ENCODE measurements at regions not wholly inside any gene's neighbourhood (a gene's known extent, or its start where the extent isn't known, plus 50 kb on each side); places are given as distances from the start of the nearest gene placed in this dataset.

DNA sequence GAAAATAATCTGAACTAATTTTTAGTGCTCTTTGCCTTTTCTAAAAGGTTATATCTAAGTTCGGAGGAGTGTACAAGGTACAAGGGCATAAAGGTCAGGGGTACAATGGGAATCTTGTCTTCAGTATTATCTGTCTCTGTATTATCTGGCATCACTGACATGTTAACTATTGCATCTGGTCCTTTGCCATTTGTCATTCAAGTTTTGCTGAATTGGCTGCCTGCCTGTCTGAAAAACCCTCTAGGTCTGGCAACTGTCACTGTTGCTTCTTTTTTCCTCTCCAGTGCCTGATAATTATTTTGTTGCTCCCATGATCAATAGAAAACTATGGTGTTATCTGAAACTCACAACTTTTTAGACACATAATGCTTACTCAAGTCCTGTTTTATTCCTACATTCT, 112.5 kb upstream of the STK26 start:
- Mint-ChIP-seq H3K27ac (no peak overlapping the region), H3K27me3 (no peaks in the 10 kb centered on the region), H3K4me1 (ENCODE audit: low read depth) (no peaks in the 10 kb centered on the region), H3K36me3 (ENCODE audit: low read depth) (no peaks in the 10 kb centered on the region), H3K4me3 (no peak overlapping the region), H3K9me3 (no peaks in the 10 kb centered on the region)
- no peaks in the 10 kb centered on the region for H3K9me3 ChIP-seq (ENCODE audit: control insufficient read depth in 1 of 2, insufficient read depth in 1 of 2, low read length in 2 of 2)
- intact Hi-C loops (cut with DNase I, micrococcal nuclease) = no loop called here
- H3K36me3 ChIP-seq (ENCODE audit: insufficient read depth, low read length) = no peaks in the 10 kb centered on the region
- TF ChIP-seq CTCF (IDR thresholded peaks at IDR 0.05) = no peak
- ATAC-seq (ENCODE audit: poor library complexity) = no peak
- no peaks in the 10 kb centered on the region for H3K27me3 ChIP-seq (ENCODE audit: control insufficient read depth in 1 of 2, insufficient read depth in 2 of 2, low read length in 2 of 2)
- ChIA-PET CTCF (no interaction called here), POLR2A (no interaction called here)
- H3K4me1 ChIP-seq (ENCODE audit: insufficient read depth, low read length) = no peaks in the 10 kb centered on the region
- no peak overlapping the region for H3K4me3 ChIP-seq (ENCODE audit: low read length)
- no peak overlapping the region for H3K27ac ChIP-seq (ENCODE audit: low read depth in 1 of 2, low read length in 2 of 2)
- DNase-seq = no peak

GRCh38 chrX:131915488-131915887, 107.6 kb upstream of the STK26 start:
- Mint-ChIP-seq H3K27me3 (no peaks in the 10 kb centered on the region), H3K36me3 (ENCODE audit: low read depth) (no peaks in the 10 kb centered on the region), H3K4me1 (ENCODE audit: low read depth) (no peaks in the 10 kb centered on the region), H3K4me3 (no peak overlapping the region), H3K9me3 (no peaks in the 10 kb centered on the region), H3K27ac (no peak overlapping the region)
- H3K4me3 ChIP-seq (ENCODE audit: low read length) = no peak overlapping the region
- no peak for ATAC-seq (ENCODE audit: poor library complexity)
- no peaks in the 10 kb centered on the region for H3K9me3 ChIP-seq (ENCODE audit: control insufficient read depth in 1 of 2, insufficient read depth in 1 of 2, low read length in 2 of 2)
- POLR2A ChIA-PET = no interaction called here
- CTCF ChIA-PET = no interaction called here
- no peak overlapping the region for H3K27ac ChIP-seq (ENCODE audit: low read depth in 1 of 2, low read length in 2 of 2)
- intact Hi-C loops (cut with DNase I, micrococcal nuclease) = no loop called here
- H3K27me3 ChIP-seq (ENCODE audit: control insufficient read depth in 1 of 2, insufficient read depth in 2 of 2, low read length in 2 of 2) = no peaks in the 10 kb centered on the region
- DNase-seq = no peak
- H3K4me1 ChIP-seq (ENCODE audit: insufficient read depth, low read length) = no peaks in the 10 kb centered on the region
- no peaks in the 10 kb centered on the region for H3K36me3 ChIP-seq (ENCODE audit: insufficient read depth, low read length)
- no peak for TF ChIP-seq CTCF (IDR thresholded peaks at IDR 0.05)

DNA sequence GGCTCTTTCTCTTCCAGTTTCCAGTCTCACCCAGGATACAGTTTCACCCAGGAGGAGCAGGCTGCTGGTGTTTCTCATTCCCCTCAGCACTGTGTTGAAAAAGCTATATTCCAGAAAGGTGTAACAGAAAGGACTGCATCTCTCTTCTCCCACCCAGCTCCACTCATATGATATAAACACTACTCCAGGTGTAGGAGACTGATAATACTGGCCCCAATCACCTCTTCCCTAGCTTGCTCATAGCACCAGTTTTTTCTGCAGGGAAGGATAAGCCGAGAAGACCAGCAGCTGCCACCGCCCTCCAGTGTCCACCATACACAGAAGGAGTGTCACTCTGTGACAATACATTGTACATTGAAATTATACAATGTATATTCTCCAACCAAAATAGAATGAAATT, 105.5 kb upstream of the STK26 start:
- intact Hi-C loops (cut with DNase I, micrococcal nuclease) = no loop called here
- DNase-seq (no peak), ATAC-seq (ENCODE audit: poor library complexity) (no peak)
- no peaks in the 10 kb centered on the region for H3K36me3 Mint-ChIP-seq (ENCODE audit: low read depth)
- no peaks in the 10 kb centered on the region for H3K36me3 ChIP-seq (ENCODE audit: insufficient read depth, low read length)
- no peak overlapping the region for H3K4me3 Mint-ChIP-seq
- no peaks in the 10 kb centered on the region for H3K27me3 ChIP-seq (ENCODE audit: control insufficient read depth in 1 of 2, insufficient read depth in 2 of 2, low read length in 2 of 2)
- no peaks in the 10 kb centered on the region for H3K4me1 ChIP-seq (ENCODE audit: insufficient read depth, low read length)
- ChIA-PET POLR2A (no interaction called here), CTCF (no interaction called here)
- no peak overlapping the region for H3K27ac Mint-ChIP-seq
- H3K9me3 ChIP-seq (ENCODE audit: control insufficient read depth in 1 of 2, insufficient read depth in 1 of 2, low read length in 2 of 2) = no peaks in the 10 kb centered on the region
- no peak overlapping the region for H3K4me3 ChIP-seq (ENCODE audit: low read length)
- TF ChIP-seq CTCF (IDR thresholded peaks at IDR 0.05) = no peak
- H3K27ac ChIP-seq (ENCODE audit: low read depth in 1 of 2, low read length in 2 of 2) = no peak overlapping the region
- H3K9me3 Mint-ChIP-seq = no peaks in the 10 kb centered on the region
- no peaks in the 10 kb centered on the region for H3K27me3 Mint-ChIP-seq
- no peaks in the 10 kb centered on the region for H3K4me1 Mint-ChIP-seq (ENCODE audit: low read depth)

Measured in CD4-positive, alpha-beta T cell (primary cell).